SKM-1 treated with dmso at 0.1 percent for 144 hours (cell line): ENCODE measurements at regions not wholly inside any gene's neighbourhood (a gene's known extent, or its start where the extent isn't known, plus 50 kb on each side); places are given as distances from the start of the nearest gene placed in this dataset.
"Not testable (repeated sequence)": the region's sequence is repeated elsewhere in the genome, so short reads cannot be mapped to it uniquely, and the experiment has no call there.

ENCODE experiments used
- DNase-seq: peaks from one replicate; lab custom pipeline; 2025; ENCODE audit not compliant: unreplicated experiment; lab: John Stamatoyannopoulos, UW

- DNase-seq: no peak
These were observed 71.1 kb downstream of the FAM50B start for GRCh38 chr6:3920321-3920720.

DNA sequence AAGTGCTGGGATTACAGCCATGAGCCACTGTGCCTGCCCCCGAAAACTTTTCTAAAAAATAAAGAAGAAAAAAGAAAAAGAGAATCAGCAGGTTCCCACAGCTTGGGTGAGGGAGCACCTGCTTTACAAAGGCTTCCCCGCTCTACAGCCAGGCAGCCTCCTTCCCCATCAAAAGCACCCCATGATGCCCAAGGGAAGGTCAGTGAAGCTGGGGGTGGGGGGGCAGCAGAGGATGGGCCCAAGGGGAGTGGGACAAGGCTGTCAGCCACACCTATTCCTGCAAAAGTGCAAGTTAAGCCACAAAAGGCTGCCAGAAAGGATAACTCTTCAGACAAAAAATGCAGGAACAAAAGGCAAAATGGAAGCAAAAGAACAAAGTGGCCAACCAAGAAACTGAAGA lies 72.5 kb downstream of the FAM50B start:
- DNase-seq: no peak

GRCh38 chr6:3922619-3923018 lies 73.4 kb downstream of the FAM50B start:
- not testable (repeated sequence) for DNase-seq

GRCh38 chr6:3925223-3926149 lies 76.3 kb downstream of the FAM50B start:
- not testable (repeated sequence) for DNase-seq

DNA sequence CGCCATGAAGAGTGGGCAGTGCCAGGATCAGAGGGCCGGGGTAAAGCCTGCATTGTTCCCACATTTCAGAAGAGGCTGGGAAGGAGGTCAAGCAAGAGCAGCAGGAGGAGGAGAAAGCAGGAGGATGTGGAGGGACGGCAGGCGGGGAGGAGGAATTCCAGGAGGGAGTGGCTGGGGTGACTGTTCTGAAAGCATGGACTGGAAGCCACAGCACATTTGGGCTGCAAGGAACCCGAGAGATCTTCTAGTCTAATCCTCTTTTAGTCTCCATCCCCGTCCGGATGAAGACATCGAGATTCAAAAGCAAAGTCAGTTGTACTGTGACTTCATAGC lies 76.9 kb downstream of the FAM50B start:
- no peak for DNase-seq

- no peak for DNase-seq
These were observed 78.9 kb downstream of the FAM50B start for GRCh38 chr6:3928111-3928510.

DNA sequence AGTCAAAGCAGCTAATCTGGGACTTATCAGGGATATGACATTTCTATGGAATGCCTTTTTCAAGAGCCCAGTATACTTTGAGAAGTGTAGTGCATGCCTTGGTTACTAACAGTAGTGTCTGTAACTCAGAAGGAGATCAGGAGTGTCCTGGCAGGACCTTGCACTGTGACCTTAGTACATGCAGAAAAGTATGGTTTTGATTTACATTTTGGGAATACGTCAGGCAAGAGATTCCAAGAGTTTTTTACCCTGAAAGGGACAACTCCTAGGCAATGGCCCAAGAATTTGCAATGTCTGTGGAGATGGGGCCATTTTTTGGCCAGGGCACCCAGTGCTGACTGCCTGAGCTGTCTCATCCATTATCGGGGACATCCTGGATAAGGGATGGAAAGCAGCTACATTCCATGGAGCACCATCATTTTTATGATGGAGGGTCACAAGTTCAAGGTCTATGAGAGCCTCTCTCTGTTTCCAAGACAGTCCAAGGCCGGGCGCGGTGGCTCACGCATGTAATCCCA lies 80.2 kb downstream of the FAM50B start:
- DNase-seq: no peak

DNA sequence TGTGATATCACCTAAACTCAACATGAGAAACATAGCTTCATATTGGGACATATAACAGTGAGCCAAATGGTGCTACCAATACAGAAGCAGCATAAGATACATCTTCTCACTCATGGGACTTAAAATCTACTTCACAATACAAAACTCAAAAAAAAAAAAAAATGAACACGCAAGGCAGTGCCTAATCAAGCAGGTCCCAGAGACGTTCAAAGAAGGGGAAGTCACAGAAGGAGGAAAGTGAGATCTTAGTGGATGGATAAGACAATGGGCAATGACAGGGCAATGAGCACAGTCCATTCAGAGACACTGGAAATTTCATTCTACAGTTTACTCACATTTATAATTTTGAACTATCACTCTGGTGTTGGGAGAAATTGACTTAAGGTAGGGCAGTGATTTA lies 88.3 kb downstream of the FAM50B start:
- no peak for DNase-seq

- no peak for DNase-seq
These were observed 89.7 kb downstream of the FAM50B start for GRCh38 chr6:3938715-3939367.

DNA sequence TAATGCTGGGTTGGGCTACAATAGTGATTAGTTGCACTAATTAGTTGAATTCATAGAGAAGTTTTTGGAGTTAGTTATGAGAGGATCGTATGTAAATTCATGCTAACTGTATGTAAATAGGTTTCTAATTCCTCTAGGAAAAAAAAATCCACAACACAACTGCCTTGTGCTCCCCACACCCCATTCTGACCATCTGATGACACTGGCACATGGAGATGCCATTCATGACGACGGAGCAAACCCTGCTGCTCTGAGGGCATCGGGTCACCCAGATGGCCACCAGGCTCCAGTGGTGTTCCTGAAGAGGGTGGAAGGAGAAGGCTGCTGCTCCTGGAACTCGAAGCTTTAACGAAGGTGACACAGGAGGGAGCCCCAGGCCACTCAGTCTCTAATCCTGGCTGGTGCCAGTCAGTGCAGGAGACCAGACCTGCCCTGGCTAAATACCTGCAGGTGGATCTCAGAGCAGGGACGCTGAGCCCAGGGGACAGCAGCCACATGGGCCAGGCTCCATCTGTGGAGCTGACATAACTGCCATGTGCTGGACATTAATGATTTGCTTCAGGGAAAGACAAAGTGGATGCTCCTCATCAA lies 90.3 kb downstream of the FAM50B start:
- DNase-seq: no peak

GRCh38 chr6:3939964-3940363 lies 90.8 kb downstream of the FAM50B start:
- no peak for DNase-seq

- DNase-seq: no peak
These were observed 91.5 kb downstream of the FAM50B start for GRCh38 chr6:3940703-3941102.

DNA sequence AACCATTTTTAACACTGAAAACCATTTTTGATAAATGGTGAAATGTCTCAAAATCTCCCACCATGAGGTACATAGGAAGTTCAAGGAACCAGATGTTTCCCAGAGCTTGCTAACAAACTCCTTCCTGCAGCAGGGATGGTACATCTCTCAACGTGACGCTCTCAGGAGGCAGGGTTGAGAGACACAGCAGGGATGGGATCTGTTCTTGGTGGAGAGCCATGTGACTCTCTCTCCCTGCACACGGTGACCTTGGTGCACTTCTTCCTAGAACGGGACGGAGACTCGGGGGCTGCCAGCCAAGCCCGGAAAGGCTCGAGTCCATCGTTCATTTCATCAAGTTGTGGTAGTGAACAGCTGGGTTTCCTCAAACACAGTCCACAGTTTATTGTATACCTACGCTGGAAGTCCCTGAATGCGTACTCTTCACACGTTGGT lies 94.2 kb downstream of the FAM50B start:
- DNase-seq: no peak

DNA sequence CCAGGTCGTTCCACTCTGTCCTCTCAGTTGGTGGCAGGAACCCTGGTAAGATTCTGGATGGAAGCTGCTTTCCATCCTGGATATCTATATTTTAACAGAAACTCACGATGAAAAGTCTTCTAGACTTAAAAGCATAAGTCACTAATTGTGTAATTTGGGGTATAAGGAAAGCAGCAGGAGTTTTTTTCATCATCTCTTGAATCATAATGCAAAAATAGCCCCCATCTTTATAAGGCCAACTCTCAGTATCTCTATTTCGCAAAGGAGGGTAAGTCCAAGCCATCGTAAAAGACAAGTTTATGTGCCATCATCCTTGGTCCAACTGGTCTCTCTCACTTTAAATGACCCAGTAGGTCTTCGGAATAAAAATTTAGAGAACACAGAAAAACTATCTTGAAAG lies 95.1 kb downstream of the FAM50B start:
- DNase-seq: no peak

GRCh38 chr6:3946778-3947177 lies 97.6 kb downstream of the FAM50B start:
- no peak for DNase-seq

- no peak for DNase-seq
These were observed 99.7 kb downstream of the FAM50B start for GRCh38 chr6:3948866-3949265.

GRCh38 chr6:3949521-3949920 lies 100.3 kb downstream of the FAM50B start:
- DNase-seq: no peak

- DNase-seq: no peak
These were observed 106.9 kb downstream of the FAM50B start for GRCh38 chr6:3956054-3956453.

- DNase-seq: no peak
These were observed 108.1 kb downstream of the FAM50B start for GRCh38 chr6:3957321-3957720.

DNA sequence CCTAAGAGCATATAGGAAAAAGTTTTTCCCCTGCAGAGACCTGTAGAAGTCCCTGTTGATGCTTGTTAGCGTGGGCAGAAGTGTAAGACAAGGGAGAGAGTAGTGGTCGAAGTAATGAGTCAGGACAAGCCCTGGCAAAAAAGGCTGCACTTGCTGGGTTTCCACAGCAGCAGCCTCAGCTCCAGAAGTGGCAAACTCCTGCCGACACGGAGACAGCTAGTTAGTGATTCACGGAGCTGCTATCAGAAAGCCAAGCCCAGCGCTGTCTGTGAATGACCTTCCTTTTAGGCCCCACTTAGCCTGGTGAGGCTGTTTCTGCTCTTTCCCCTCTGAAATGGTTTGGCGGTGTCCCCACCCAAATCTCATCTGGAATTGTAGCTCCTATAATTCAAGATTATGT lies 109.1 kb downstream of the FAM50B start:
- DNase-seq: no peak

DNA sequence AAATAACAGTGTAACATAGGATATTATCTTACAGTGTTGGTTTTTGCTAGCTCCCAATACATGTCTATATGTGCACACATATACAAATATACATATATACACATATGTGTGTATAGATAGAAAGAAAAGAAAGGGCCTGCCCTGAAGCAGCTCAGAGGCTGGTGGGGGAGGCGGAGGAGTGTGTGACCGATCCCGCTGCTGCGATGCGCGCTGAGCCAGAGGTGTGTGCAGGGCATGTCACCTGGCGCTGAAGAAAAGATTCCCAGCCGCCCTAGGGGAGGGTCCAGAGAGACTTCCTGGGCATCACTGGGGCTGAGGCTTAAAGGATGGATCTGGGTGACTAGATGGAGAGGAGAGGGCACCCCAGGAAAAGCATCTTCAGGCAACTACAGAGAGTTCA lies 110.2 kb downstream of the FAM50B start:
- no peak for DNase-seq
